Peyer's patch (tissue), 4 donors: ENCODE measurements at regions not wholly inside any gene's neighbourhood (a gene's known extent, or its start where the extent isn't known, plus 50 kb on each side); places are given as distances from the start of the nearest gene placed in this dataset.

ENCODE experiments used
- DNase-seq, 3 donors: peaks; one replicate each; pipeline ENCODE4 v3.0.0-alpha.2; 2017 to 2019
- H3K27ac ChIP-seq, 4 donors: fragments of 200-600 bp; sonication (generic); one replicate each; pipeline ENCODE4 v1.5.1; 2016 to 2019
- H3K27me3 ChIP-seq, 2 donors: fragments of 200-600 bp; sonication (generic); one replicate each; pipeline ENCODE4 v1.5.1; 2019
- H3K36me3 ChIP-seq, 3 donors: fragments of 200-600 bp; sonication (generic); one replicate each; pipeline ENCODE4 v1.5.1; 2016 to 2019
- H3K4me1 ChIP-seq, 4 donors: fragments of 200-600 bp; sonication (generic); one replicate each; pipeline ENCODE4 v1.5.1; 2016 to 2019
- H3K4me3 ChIP-seq, 4 donors: fragments of 200-600 bp; sonication (generic); 1 replicate in 3 of 4; 2 replicates in 1 of 4; pipeline ENCODE4 v1.5.1; 2016 to 2019; ENCODE audit warnings: mild to moderate bottlenecking in 1 of 4
- H3K9me3 ChIP-seq, 4 donors: fragments of 200-600 bp; sonication (generic); one replicate each; pipeline ENCODE4 v1.5.1; 2016 to 2019; ENCODE audit warnings: mild to moderate bottlenecking in 1 of 4
- CTCF ChIP-seq, 6 experiments: fragments of 450-650 bp in 4 of 6; fragments of 200-600 bp in 2 of 6; sonication (generic) in 1 of 6; IDR thresholded peaks; one replicate each; pipeline ENCODE4 v1.5.1; 2017 to 2019; ENCODE audit warnings: antibody characterized with exemption in 6 of 6, mild to moderate bottlenecking in 3 of 6, moderate library complexity in 1 of 6
- POLR2A ChIP-seq, 2 donors: fragments of 450-650 bp; IDR thresholded peaks; one replicate each; pipeline ENCODE4 v1.5.1; 2017; ENCODE audit warnings: antibody characterized with exemption in 2 of 2, mild to moderate bottlenecking in 2 of 2, moderate library complexity in 2 of 2

- H3K27ac ChIP-seq = no peak overlapping the region
- TF ChIP-seq CTCF (IDR thresholded peaks at IDR 0.05) (no peak), POLR2A (IDR thresholded peaks at IDR 0.05) (no peak)
Observed at GRCh38 chr13:105798541-105798940, 736.9 kb downstream of the EFNB2 start.

GRCh38 chr13:105796081-105796480 lies 739.4 kb downstream of the EFNB2 start:
- Histone ChIP-seq H3K9me3 (no peaks in the 10 kb centered on the region), H3K27me3 (no peaks in the 10 kb centered on the region), H3K4me3 (no peak overlapping the region), H3K36me3 (no peaks in the 10 kb centered on the region), H3K4me1 (no peaks in the 10 kb centered on the region), H3K27ac (no peak overlapping the region)
- no peak for DNase-seq
- TF ChIP-seq POLR2A (IDR thresholded peaks at IDR 0.05) (no peak), CTCF (IDR thresholded peaks at IDR 0.05) (no peak)

More at GRCh38 chr13:105798541-105798940, 736.9 kb downstream of the EFNB2 start:
- no peak overlapping the region for H3K4me3 ChIP-seq
- H3K9me3 ChIP-seq = no peaks in the 10 kb centered on the region
- no peak for DNase-seq
- H3K4me1 ChIP-seq = no peaks in the 10 kb centered on the region
- H3K27me3 ChIP-seq = no peaks in the 10 kb centered on the region
- H3K36me3 ChIP-seq = no peaks in the 10 kb centered on the region

DNA sequence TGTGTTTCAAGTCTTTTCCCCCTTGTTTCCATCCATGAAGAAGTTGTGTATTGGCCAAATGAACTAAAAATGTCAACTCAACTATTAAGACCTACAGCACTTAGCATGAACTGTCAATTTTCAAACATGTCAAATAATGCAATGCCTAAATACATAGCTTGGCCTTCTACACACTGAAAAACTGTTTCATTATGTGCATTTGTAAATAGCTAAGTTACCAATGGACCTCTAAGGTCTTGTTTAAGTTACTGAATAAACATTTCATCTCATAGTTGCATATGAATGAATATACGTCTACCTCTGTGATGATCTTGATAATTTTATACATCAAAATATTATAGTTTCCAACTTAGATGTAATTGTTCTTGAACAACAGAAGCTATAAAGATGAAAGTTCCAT lies 744.5 kb downstream of the EFNB2 start:
- TF ChIP-seq CTCF (IDR thresholded peaks at IDR 0.05) (no peak), POLR2A (IDR thresholded peaks at IDR 0.05) (no peak)
- DNase-seq = no peak
- Histone ChIP-seq H3K4me1 (no peaks in the 10 kb centered on the region), H3K4me3 (no peak overlapping the region), H3K27ac (no peak overlapping the region), H3K27me3 (no peaks in the 10 kb centered on the region), H3K36me3 (no peaks in the 10 kb centered on the region), H3K9me3 (no peaks in the 10 kb centered on the region)

GRCh38 chr13:105788530-105788929 lies 746.9 kb downstream of the EFNB2 start:
- Histone ChIP-seq H3K27me3 (no peaks in the 10 kb centered on the region), H3K27ac (no peak overlapping the region), H3K4me1 (no peaks in the 10 kb centered on the region), H3K4me3 (no peak overlapping the region), H3K9me3 (no peaks in the 10 kb centered on the region), H3K36me3 (no peaks in the 10 kb centered on the region)
- no peak for DNase-seq
- TF ChIP-seq POLR2A (IDR thresholded peaks at IDR 0.05) (no peak), CTCF (IDR thresholded peaks at IDR 0.05) (no peak)

DNA sequence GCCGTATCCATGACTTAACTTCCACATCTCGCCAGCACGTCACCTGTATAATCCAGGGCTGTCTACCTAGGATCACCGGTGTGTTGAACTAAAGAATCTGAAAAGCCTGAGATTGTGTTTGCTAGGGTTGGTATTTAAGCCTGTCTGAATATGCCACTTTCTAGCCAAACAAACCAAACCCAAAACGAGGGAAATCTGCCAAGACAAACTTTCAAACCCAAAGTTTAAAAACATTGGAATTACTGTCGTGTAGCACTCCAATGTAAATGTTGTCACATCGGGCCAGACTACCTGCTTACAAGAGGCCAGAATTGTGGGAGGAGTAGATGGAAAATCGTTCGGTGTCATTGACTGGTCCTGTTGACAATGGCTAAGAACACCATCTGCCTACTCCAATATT lies 747.8 kb downstream of the EFNB2 start:
- Histone ChIP-seq H3K4me1 (no peaks in the 10 kb centered on the region), H3K4me3 (no peak overlapping the region), H3K36me3 (no peaks in the 10 kb centered on the region), H3K27ac (no peak overlapping the region), H3K27me3 (no peaks in the 10 kb centered on the region), H3K9me3 (no peaks in the 10 kb centered on the region)
- no peak for DNase-seq
- TF ChIP-seq CTCF (IDR thresholded peaks at IDR 0.05) (no peak), POLR2A (IDR thresholded peaks at IDR 0.05) (no peak)

- DNase-seq = no peak
- TF ChIP-seq CTCF (IDR thresholded peaks at IDR 0.05) (no peak), POLR2A (IDR thresholded peaks at IDR 0.05) (no peak)
- Histone ChIP-seq H3K4me1 (no peaks in the 10 kb centered on the region), H3K27me3 (no peaks in the 10 kb centered on the region), H3K4me3 (no peak overlapping the region), H3K27ac (no peak overlapping the region), H3K9me3 (no peaks in the 10 kb centered on the region), H3K36me3 (no peaks in the 10 kb centered on the region)
Observed at GRCh38 chr13:105785436-105785835, 750.0 kb downstream of the EFNB2 start.
